GM12875 (cell line): ENCODE measurements at regions not wholly inside any gene's neighbourhood (a gene's known extent, or its start where the extent isn't known, plus 50 kb on each side); places are given as distances from the start of the nearest gene placed in this dataset.

ENCODE experiments used
- H3K4me3 ChIP-seq: one replicate; pipeline ENCODE4 v1.5.1; 2011; ENCODE audit warnings: low read depth, low read length, control low read depth
- CTCF ChIP-seq: IDR thresholded peaks from 2 replicates; pipeline ENCODE4 v1.5.1; 2011; ENCODE audit warnings: low read depth, mild to moderate bottlenecking, control low read depth, inconsistent platforms, low read length, moderate library complexity, borderline replicate concordance; ENCODE audit not compliant: insufficient read depth

- TF ChIP-seq CTCF: no peak
- H3K4me3 ChIP-seq: no peak overlapping the region
These were observed 66.3 kb upstream of the MSN start for GRCh38 chrX:65601126-65601525.

- H3K4me3 ChIP-seq: no peak overlapping the region
- TF ChIP-seq CTCF: no peak
These were observed 65.5 kb upstream of the LAS1L start for GRCh38 chrX:65600106-65600505.

- H3K4me3 ChIP-seq: no peak overlapping the region
- TF ChIP-seq CTCF: no peak
These were observed 64.1 kb upstream of the LAS1L start for GRCh38 chrX:65598559-65599147.

- TF ChIP-seq CTCF: no peak
- no peak overlapping the region for H3K4me3 ChIP-seq
These were observed 61.9 kb upstream of the LAS1L start for GRCh38 chrX:65596270-65597034.

GRCh38 chrX:65595460-65595876 is 60.9 kb upstream of the LAS1L start:
- H3K4me3 ChIP-seq: no peak overlapping the region
- peak; percentile 97 for TF ChIP-seq CTCF

GRCh38 chrX:65591206-65591605 is 56.6 kb upstream of the LAS1L start:
- TF ChIP-seq CTCF: no peak
- no peak overlapping the region for H3K4me3 ChIP-seq

GRCh38 chrX:65589304-65589703 is 54.7 kb upstream of the LAS1L start:
- TF ChIP-seq CTCF: no peak
- no peak overlapping the region for H3K4me3 ChIP-seq
